Midbrain (tissue), 1 donor: ENCODE measurements at regions not wholly inside any gene's neighbourhood (a gene's known extent, or its start where the extent isn't known, plus 50 kb on each side); places are given as distances from the start of the nearest gene placed in this dataset.
"Not testable (repeated sequence)": the region's sequence is repeated elsewhere in the genome, so short reads cannot be mapped to it uniquely, and the experiment has no call there.

Experiments used
- DNase-seq: peaks from one replicate; lab custom pipeline; 2025; lab: John Stamatoyannopoulos, UW

GRCh38 chr12:34226044-34226443, 203.7 kb downstream of the ALG10 start:
- not testable (repeated sequence) for DNase-seq

DNA sequence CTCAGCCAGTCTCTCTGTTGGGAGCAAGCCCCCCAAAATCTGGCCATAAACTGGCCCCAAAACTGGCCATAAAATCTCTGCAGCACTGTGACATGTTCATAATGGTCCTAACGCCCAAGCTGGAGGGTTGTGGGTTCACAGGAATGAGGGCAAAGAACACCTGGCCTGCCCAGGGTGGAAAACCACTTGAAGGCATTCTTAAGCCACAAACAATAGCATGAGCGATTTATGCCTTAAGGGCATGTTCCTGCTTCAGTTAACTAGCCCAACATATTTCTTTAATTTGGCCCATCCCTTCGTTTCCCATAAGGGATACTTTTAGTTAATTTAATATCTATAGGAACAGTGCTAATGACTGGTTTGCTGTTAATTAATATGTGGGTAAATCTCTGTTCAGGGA, 205.8 kb downstream of the ALG10 start:
- DNase-seq = not testable (repeated sequence)

- DNase-seq = not testable (repeated sequence)
These were observed 206.7 kb downstream of the ALG10 start for GRCh38 chr12:34229033-34229432.

GRCh38 chr12:34233618-34234017, 211.3 kb downstream of the ALG10 start:
- no peak for DNase-seq

DNA sequence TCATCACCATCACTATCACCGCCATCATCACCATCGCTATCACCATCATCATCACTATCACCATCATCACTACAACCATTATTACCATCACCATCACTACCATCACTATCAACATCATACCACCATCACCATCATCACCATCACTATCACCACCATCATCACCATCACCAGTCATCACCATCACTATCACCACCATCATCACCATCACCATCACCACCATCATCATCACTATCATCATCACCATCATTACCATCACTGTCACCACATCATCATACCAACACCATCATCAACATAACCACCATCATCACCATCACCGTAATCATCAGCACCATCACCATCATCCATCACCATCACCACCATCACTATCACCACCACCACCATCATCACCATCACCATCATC, 213.8 kb downstream of the ALG10 start:
- no peak for DNase-seq

DNA sequence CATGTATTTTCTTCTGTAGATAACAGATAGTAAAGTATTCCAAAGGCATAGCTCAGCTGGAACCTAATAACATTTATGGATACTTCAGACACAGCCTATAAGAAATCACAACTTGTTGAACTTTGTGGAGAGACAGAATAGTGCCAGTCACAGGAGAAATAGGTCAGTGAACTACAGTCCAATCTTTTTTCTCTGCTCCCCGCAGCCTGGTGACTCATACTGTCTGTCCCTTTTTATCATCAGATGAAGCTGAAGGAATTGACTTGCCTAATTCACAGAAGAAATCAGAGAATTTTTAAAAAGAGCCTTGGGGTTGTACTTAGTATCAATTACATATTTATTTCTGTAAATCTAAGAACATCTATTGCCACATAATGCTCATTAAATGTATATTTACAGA, 222.3 kb downstream of the ALG10 start:
- DNase-seq = no peak

DNA sequence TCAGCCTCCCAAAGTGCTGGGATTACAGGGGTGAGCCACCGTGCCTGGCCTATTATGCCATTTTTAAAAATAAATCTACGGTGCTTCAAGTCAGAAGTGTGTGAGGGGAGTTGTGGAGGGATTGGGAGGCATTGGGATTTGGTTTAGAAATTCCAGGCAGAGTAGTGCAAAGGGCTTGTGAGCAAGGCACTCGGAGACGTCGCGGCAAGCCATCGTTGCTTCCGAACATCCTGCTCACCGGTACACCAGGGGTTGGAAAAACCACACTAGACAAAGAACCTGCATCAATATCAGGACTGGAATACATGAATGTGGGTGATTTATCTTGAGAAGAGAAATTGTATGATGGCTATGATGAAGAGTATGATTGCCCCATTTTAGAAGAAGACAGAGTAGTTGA, 227.0 kb downstream of the ALG10 start:
- DNase-seq = no peak

- DNase-seq = not testable (repeated sequence)
These were observed 229.6 kb downstream of the ALG10 start for GRCh38 chr12:34251879-34252278.

DNA sequence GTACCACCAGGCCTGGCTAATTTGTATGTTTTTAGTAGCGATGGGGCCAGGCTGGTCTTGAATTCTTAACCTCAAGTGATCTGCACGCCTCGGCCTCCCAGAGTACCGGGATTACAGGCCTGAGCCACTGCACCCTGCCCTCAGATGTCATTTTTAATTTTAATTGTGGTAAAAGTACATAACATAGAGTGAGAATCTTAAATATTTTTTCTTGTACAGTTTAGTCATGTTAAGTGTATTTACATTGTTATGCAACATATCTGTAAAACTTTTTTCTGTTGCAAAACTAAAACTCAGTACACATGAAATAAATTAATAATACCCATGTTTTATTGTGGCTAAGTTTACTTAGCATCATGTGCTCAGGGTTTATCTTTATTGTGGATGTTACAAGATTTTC, 231.4 kb downstream of the ALG10 start:
- no peak for DNase-seq

DNA sequence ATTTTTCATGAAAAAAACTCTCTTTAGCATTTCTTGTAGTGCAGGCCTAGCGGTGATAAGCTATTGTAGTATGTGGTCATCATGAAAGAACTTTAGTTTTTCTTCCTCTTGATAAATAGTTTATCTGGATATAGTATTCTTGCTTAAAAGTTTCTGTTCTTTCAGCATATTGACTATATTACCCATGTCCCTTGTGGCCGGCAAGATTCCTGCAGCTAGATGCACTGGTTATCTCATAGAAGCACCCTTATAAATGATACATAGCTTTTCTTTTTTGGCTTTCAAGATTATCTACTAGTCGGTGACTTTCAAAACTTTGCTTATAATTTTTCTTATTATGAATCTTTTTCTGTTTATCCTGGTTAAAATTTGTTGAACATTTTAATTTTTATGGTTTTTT, 234.8 kb downstream of the ALG10 start:
- no peak for DNase-seq

DNA sequence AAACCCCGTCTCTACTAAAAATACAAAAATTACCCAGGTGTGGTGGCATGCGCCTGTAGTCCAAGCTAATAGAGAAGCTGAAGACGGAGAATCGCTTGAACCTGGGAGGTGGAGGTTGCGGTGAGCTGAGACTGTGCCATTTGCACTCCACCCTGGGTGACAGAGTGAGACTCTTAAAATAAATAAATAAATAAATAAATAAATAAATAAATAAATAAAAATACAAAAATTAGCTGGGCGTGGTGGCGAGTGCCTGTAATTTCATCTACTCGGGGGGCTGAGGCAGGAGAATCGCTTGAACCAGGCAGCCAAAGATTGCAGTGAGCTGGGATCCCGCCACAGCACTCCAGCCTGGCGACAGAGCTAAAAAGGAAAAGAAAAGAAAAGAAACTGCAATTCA, 239.8 kb downstream of the ALG10 start:
- not testable (repeated sequence) for DNase-seq

- DNase-seq = no peak
These were observed 241.8 kb downstream of the ALG10 start for GRCh38 chr12:34264110-34264509.

- DNase-seq = not testable (repeated sequence)
These were observed 251.4 kb downstream of the ALG10 start for GRCh38 chr12:34273703-34274102.

DNA sequence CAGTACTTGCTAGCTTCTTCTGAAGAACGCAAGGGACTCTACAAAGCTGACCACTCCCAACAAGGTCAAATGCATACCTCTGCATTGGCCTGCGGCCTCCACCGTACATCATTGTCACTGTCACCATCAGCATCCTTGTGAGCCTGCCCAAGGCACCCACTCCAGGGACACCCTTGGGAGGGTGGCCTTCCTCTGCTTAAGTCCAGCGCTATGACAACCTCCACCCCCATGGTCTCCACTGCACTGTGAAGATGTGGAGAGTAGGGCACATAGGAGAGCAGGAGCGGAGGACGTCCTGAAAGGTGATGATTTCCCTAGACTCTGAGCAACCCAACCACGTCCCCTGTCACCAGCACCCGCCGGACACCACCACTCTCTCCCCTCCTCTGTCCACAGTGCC, 252.8 kb downstream of the ALG10 start:
- DNase-seq = no peak

DNA sequence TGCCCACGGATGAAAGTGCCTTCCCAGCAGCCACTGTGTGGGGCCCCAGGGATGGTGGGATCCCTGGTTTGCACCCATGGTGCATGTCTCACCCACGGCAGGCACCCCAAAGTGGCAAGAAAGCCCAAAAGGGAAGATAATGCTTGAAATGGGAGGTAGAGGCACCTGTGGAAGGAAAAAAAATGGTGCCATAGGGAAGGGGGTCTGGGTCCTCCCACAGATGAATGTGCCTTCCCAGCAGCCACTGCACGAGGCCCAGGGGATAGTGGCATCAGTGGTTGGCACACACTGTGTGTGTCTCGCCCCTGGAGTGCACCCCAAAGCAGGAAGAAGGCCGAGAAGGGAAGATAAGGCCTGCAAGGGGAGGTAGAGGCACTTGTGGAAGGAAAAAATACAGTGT, 264.2 kb downstream of the ALG10 start:
- no peak for DNase-seq

DNA sequence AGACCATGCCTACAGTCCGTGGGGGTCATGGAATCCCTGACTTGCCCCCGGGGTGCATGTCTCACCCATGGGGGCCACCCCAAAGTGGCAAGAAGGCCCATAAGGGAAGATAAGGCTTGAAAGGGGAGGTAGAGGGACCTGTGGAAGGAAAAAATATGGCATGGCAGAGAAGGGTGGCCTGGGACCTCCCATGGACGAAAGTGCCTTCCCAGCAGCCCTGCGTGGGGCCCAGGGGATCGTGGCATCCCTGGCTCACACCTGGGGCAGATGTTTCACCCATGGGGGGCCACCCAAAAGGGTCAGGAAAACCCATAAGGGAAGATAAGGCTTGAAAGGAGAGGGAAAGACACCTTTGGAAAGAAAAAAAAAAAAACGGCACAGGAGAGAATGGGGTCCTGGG, 264.6 kb downstream of the ALG10 start:
- DNase-seq = no peak

- no peak for DNase-seq
These were observed 265.1 kb downstream of the ALG10 start for GRCh38 chr12:34287437-34287836.

DNA sequence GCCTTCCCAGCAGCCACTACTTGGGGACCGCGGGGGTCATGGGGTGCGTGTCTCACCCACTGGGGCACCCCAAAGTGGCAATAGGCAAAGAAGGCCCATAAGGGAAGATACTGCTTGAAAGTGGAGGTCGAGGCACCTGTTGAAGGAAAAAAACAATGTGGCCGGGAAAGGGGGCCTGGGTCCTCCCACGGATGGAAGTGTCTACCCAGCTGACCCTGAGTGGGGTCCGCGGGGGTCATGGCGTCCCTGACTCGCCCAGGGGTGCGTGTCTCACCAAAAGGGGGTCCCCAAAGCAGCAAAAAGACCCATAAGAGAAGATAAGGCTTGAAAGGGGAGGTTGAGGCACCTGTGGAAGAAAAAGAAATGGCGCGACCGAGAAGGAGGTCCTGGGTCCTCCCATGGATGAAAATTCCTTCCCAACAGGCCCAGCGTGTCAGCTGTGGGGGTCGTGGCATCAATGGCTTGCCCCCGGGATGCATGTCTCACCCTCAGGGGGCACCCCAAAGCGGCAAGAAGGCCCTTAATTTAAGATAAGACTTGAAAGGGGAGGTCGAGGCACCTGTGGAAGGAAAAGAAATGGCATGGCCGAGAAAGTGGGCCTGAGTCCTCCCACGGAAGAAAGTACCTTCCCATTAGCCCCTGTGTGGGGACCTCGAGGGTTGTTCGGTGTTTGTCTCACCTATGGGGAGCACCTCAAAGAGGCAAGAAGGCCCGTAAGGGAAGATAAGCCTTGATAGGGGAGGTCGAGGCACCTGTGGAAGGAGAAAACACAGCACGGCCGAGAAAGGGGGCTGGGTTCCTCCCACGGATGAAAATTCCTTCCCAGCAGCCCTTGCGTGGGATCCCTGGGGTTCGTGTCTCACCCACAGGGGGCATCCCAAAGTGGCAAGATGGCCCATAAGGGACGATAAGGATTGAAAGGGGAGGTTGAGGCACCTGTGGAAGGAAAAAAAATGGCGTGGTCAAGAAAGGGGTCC, 266.0 kb downstream of the ALG10 start:
- no peak for DNase-seq

DNA sequence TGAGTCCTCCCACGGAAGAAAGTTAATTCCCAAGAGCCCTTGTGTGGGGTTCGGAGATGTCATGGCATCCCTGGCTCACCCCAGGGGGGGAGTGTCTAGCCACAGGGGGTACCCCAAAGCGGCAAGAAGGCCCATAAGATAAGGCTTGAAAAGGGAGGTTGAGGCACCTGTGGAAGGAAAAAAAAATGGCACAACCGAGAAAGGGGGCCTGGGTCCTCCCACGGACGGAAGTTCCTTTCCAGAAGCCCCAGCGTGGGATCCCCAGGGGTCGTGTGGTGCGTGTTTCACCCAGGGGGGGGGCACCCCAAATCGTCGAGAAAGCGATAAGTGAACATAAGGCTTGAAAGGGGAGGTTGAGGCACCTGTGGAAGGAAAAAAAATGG, 266.7 kb downstream of the ALG10 start:
- no peak for DNase-seq

DNA sequence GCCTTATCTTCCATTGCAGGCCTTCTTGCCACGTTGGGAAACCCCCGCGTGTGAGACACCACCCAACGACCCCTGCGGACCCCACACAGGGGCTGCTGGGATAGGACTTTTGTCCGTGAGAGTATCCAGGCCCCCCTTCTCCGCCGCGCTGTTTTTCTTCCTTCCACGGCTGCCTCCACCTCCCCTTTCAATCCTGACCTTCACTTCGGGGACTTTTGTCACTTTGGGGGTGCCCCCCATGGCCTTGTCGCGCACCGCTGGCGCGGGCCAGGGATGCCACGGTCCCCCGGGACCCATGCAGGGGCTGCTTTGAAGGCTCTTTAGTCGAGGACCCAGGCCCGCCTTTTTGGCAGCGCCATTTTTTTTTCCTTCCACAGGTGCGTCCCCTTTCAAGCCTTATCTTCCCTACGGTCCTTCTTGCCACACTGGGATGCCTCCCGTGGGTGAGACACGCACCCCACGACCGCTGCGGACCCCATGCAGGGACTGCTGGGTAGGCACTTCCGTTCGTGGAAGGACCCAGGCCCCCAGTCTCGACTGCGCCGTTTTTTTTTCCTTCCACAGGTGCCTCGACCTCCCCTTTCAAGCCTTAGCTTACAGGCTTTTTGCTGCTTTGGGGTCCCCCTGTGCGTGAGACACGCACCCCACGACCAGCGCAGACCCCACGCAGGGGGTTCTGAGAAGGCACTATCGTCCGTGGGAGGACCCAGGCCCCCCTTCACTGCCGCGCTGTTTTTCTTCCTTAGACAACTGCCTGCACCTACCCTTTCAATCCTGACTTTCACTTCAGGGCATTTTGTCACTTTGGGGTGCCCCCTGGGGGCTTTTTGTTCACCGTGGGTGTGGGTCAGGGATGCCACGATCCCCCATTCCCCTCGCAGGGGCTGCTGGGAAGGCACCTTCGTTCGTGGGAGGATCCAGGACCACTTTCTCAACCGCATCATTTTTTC, 267.4 kb downstream of the ALG10 start:
- no peak for DNase-seq

DNA sequence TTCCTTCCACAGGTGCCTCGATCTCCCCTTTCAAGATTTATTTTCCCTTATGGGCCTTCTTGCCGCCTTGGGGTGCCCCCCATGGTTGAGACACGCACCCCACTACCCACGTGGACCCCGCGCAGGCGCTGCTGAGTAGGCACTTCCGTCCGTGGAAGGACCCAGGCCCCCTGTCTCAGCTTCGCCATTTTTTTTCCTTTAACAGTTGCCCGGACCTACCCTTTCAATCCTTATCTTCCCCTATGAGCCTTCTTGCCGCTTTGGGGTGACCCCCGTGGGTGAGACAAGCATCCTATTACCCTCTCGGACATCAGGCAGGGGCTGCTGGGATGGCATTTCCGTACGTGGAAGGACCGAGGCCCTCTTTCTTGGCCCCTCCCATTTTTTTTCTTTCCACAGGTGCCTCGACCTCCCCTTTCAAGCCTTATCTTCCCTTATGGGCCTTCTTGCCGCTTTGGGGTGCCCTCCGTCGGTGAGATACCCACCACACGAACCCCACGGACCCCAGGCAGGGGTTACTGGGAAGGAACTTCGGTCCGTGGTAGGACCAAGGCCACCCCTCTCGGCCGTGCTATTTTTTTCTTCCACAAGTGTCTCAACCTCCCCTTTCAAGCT, 268.2 kb downstream of the ALG10 start:
- no peak for DNase-seq

DNA sequence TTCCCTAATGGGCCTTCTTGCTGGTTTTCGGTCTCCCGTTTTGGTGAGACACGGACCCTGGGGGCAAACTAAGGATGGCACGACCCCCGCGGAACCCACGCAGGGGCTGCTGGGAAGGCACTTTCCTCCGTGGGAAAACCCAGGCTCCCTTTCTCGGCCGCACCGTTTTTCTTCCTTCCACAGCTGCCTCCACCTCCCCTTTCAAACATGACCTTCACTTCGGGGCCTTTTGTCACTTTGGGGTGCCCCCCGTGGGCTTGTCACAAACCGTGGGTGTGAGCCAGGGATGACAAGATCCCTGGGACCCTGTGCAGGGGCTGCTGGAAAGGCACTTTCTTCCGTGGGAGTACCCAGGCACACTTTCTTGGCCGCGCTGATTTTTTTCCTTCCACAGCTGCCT, 268.7 kb downstream of the ALG10 start:
- no peak for DNase-seq
